Kidney (tissue), 13 donors: ENCODE measurements at regions not wholly inside any gene's neighbourhood (a gene's known extent, or its start where the extent isn't known, plus 50 kb on each side); places are given as distances from the start of the nearest gene placed in this dataset.

Experiments used
- DNase-seq, 5 donors: peaks; one replicate each; pipeline ENCODE4 v3.0.0-alpha.2; 2013 to 2020
- FAIRE-seq: peaks from 2 replicates; lab custom pipeline; 2012; peaks lifted over from hg19 to GRCh38; lab: Jason Lieb, UNC
- H3K27ac ChIP-seq, 2 donors: one replicate each; pipeline ENCODE4 v1.7.0; 2013; ENCODE audit warnings: low read depth in 2 of 2, low read length in 2 of 2, inconsistent platforms in 1 of 2
- H3K27me3 ChIP-seq: one replicate; pipeline ENCODE4 v1.7.1; 2013; ENCODE audit warnings: low read length, inconsistent platforms; ENCODE audit not compliant: control insufficient read depth, insufficient read depth
- H3K36me3 ChIP-seq, 3 donors: one replicate each; pipeline versions ENCODE4 v1.7.0 to v1.7.1; 2013; ENCODE audit warnings: low read length in 3 of 3, control low read depth in 1 of 3, inconsistent platforms in 1 of 3; ENCODE audit not compliant: insufficient read depth in 3 of 3, control insufficient read depth in 2 of 3
- H3K4me1 ChIP-seq, 3 donors: one replicate each; pipeline versions ENCODE4 v1.7.0 to v1.7.1; 2013; ENCODE audit warnings: low read length in 3 of 3, inconsistent platforms in 1 of 3, low read depth in 1 of 3; ENCODE audit not compliant: control insufficient read depth in 2 of 3, insufficient read depth in 2 of 3
- H3K4me3 ChIP-seq, 3 donors: one replicate each; pipeline versions ENCODE4 v1.7.0 to v1.8.1; 2013; ENCODE audit warnings: low read length in 3 of 3, control low read depth in 1 of 3, inconsistent platforms in 1 of 3
- H3K9ac ChIP-seq, 3 donors: one replicate each; pipeline versions ENCODE4 v1.7.0 to v1.7.1; 2013; ENCODE audit warnings: low read length in 3 of 3, control low read depth in 1 of 3, inconsistent platforms in 1 of 3
- H3K9me3 ChIP-seq, 3 donors: one replicate each; pipeline versions ENCODE4 v1.7.0 to v1.7.1; 2013; ENCODE audit warnings: low read length in 3 of 3, control low read depth in 1 of 3, inconsistent platforms in 1 of 3; ENCODE audit not compliant: control insufficient read depth in 2 of 3, insufficient read depth in 1 of 3
- intact Hi-C: fragments of 100-400 bp; cut with DNase I; formaldehyde crosslinking; loops from one replicate; pipeline ENCODE4 v1.11.1; 2022
- TF ChIP-seq, protein P1 (sequence below): IDR thresholded peaks from 3 replicates; pipeline ENCODE4 v1.5.1; 2012; ENCODE audit warnings: mild to moderate bottlenecking, moderate library complexity, borderline replicate concordance; ENCODE audit not compliant: insufficient read depth; ENCODE audit errors: extremely low read depth
- donor health status: control.
- donor health status: control.
- donor health status: control.
- donor health status: control.
- donor health status: control.
- donor health status: DM: yes; HTN: yes; CAD: no.
- donor health status: Normal renal cell carcinoma (clear cell type).

DNA sequence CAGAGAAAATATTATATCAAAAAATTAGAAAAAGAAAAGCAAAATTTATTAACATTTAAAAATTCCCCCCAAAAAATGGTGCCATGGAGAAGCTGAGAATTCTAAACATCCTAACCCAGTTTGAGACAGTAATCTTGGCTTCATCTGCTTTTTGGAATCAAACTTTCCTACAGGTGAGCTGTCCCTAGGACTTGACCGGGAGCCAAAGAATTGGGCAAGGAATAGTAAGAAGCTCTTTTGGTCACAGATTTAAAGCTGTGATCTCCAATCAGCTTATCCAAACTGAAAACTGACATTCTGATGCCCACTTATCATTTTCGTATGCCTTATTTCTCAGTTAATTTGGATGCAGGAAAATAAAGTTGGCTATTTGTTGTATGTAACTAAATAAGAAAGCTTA, 457.3 kb upstream of the DMAC1 start:
- FAIRE-seq, result no peak

GRCh38 chr9:8255850-8256249, 456.3 kb upstream of the DMAC1 start:
- H3K27ac ChIP-seq, result no peak overlapping the region
- no peak overlapping the region for H3K9ac ChIP-seq
- FAIRE-seq (no peak), DNase-seq (no peak)
- H3K9me3 ChIP-seq, result no peaks in the 10 kb centered on the region
- TF ChIP-seq, protein P1, sequence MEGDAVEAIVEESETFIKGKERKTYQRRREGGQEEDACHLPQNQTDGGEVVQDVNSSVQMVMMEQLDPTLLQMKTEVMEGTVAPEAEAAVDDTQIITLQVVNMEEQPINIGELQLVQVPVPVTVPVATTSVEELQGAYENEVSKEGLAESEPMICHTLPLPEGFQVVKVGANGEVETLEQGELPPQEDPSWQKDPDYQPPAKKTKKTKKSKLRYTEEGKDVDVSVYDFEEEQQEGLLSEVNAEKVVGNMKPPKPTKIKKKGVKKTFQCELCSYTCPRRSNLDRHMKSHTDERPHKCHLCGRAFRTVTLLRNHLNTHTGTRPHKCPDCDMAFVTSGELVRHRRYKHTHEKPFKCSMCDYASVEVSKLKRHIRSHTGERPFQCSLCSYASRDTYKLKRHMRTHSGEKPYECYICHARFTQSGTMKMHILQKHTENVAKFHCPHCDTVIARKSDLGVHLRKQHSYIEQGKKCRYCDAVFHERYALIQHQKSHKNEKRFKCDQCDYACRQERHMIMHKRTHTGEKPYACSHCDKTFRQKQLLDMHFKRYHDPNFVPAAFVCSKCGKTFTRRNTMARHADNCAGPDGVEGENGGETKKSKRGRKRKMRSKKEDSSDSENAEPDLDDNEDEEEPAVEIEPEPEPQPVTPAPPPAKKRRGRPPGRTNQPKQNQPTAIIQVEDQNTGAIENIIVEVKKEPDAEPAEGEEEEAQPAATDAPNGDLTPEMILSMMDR, result no peak
- H3K27me3 ChIP-seq, result no peaks in the 10 kb centered on the region
- intact Hi-C loops, result no loop called here
- H3K4me3 ChIP-seq, result no peak overlapping the region
- H3K4me1 ChIP-seq, result no peaks in the 10 kb centered on the region
- H3K36me3 ChIP-seq, result no peaks in the 10 kb centered on the region

More for the DNA sequence above, 457.3 kb upstream of the DMAC1 start:
- TF ChIP-seq, protein P1, result no peak
- no peak overlapping the region for H3K9ac ChIP-seq
- no peaks in the 10 kb centered on the region for H3K4me1 ChIP-seq
- H3K27me3 ChIP-seq, result no peaks in the 10 kb centered on the region
- intact Hi-C loops, result no loop called here
- no peak overlapping the region for H3K4me3 ChIP-seq
- no peak overlapping the region for H3K27ac ChIP-seq
- no peak for DNase-seq
- H3K36me3 ChIP-seq, result no peaks in the 10 kb centered on the region
- H3K9me3 ChIP-seq, result no peaks in the 10 kb centered on the region

- TF ChIP-seq, protein P1, result no peak
- H3K27me3 ChIP-seq, result no peaks in the 10 kb centered on the region
- no peaks in the 10 kb centered on the region for H3K9me3 ChIP-seq
- no peak overlapping the region for H3K27ac ChIP-seq
- no peak for DNase-seq
- H3K36me3 ChIP-seq, result no peaks in the 10 kb centered on the region
- intact Hi-C loops, result no loop called here
- no peak for FAIRE-seq
- no peak overlapping the region for H3K9ac ChIP-seq
- no peaks in the 10 kb centered on the region for H3K4me1 ChIP-seq
- no peak overlapping the region for H3K4me3 ChIP-seq
Observed at GRCh38 chr9:8254541-8254940, 455.0 kb upstream of the DMAC1 start.

DNA sequence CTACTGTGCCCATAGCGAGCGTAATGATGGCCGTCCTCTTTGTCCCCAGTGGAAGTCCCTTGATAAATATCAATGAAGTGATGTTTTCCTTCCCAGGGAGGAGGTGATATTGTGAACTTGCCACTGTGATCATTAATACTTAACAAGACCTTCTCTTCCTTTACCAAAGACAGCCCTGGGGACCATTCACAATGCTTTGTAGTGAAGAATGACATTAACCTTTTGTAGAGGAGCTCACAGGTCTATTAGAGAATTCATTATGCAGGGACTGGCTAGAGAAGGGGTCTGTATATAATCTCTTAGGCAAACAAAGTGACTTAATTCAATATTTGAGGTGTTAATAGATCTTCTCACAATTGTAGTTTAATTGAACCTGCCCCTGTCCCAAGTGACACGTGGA, 452.9 kb upstream of the DMAC1 start:
- Histone ChIP-seq H3K27ac (no peak overlapping the region), H3K4me1 (no peaks in the 10 kb centered on the region), H3K9ac (no peak overlapping the region), H3K9me3 (no peaks in the 10 kb centered on the region), H3K4me3 (no peak overlapping the region), H3K27me3 (no peaks in the 10 kb centered on the region), H3K36me3 (no peaks in the 10 kb centered on the region)
- FAIRE-seq (no peak), DNase-seq (no peak)
- intact Hi-C loops, result no loop called here
- TF ChIP-seq, protein P1, result no peak
